ENCODE measurements at regions not wholly inside any gene's neighbourhood (a gene's known extent, or its start where the extent isn't known, plus 50 kb on each side); places are given as distances from the start of the nearest gene placed in this dataset.

DNA sequence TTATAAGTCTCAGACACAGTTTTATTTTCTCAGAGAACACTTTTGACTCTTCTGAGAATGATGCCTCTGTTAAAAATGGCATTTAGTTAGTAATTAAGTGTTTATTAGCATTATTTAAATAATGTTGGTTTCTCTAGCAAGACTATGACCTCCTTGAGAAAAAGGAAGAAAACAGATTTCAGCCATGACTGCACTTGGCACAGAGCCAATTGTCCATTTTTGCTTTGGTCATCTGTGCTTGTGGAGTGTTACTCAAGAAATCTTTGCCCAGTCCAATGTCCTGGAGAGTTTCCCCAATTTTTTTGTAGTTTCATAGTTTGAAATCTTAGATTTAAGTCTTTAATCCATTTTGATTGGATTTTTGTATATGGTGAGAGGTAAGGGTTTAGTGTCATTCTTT lies 1229.4 kb upstream of the FAM98A start:
- H3K79me2 ChIP-seq (ENCODE audit: control insufficient read depth, insufficient read depth, low read length) = no peaks in the 10 kb centered on the region
- H3K9ac ChIP-seq (ENCODE audit: low read length) = no peak overlapping the region
- no peak overlapping the region for H2BK5ac ChIP-seq (ENCODE audit: low read length)
- no peaks in the 10 kb centered on the region for H3K27me3 ChIP-seq (ENCODE audit: insufficient read depth, low read length, poor library complexity)
- no peak for DNase-seq
- H3K4me3 ChIP-seq (ENCODE audit: low read length) = no peak overlapping the region
- H3K4ac ChIP-seq (ENCODE audit: low read depth, low read length) = no peak overlapping the region
- no peak overlapping the region for H3K4me2 ChIP-seq (ENCODE audit: low read length)
- no peak overlapping the region for H4K8ac ChIP-seq (ENCODE audit: low read depth, low read length)
- no peaks in the 10 kb centered on the region for H3K36me3 ChIP-seq (ENCODE audit: control insufficient read depth, insufficient read depth, low read length)
- H4K5ac ChIP-seq (ENCODE audit: low read length) = no peak overlapping the region
- H3K23ac ChIP-seq (ENCODE audit: low read length) = no peak overlapping the region
- no peak overlapping the region for H2BK15ac ChIP-seq (replicated peaks; ENCODE audit: low read depth)
- H3K4me1 ChIP-seq (ENCODE audit: control insufficient read depth, low read depth, low read length) = peaks cover 3% of the 10 kb centered on the region
- no peak overlapping the region for H3K56ac ChIP-seq (ENCODE audit: low read length)
- H2AK5ac ChIP-seq (ENCODE audit: low read length) = no peak overlapping the region
- no peak overlapping the region for H2BK120ac ChIP-seq (ENCODE audit: low read depth, low read length)
- no peak overlapping the region for H3K18ac ChIP-seq (ENCODE audit: low read length)
- no peak overlapping the region for H3K27ac ChIP-seq (ENCODE audit: low read depth, low read length)
- no peaks in the 10 kb centered on the region for H3K79me1 ChIP-seq (ENCODE audit: low read length)

DNA sequence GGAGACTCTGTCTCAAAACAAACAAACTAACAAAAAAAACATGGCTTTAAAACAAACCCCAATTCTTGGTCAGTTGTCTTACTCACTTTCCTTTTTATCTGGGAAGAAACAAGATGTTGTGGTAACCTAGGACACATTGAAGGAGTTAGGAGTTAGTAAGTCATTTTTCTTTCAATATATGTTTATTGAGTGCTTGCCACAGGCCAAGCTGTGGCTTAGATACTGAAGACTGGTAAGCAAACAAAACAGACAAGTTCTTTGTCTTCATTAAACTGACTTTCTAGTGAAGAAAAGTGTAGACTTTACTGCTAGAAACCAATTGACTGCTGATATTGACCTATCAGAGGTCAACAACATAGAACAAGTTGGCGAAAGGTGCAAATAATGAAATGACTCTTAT lies 1228.3 kb upstream of the FAM98A start:
- Histone ChIP-seq H3K79me2 (ENCODE audit: control insufficient read depth, insufficient read depth, low read length) (no peaks in the 10 kb centered on the region), H2AK5ac (ENCODE audit: low read length) (no peak overlapping the region), H4K5ac (ENCODE audit: low read length) (no peak overlapping the region), H3K27ac (ENCODE audit: low read depth, low read length) (no peak overlapping the region), H3K4me3 (ENCODE audit: low read length) (no peak overlapping the region), H3K36me3 (ENCODE audit: control insufficient read depth, insufficient read depth, low read length) (no peaks in the 10 kb centered on the region), H3K18ac (ENCODE audit: low read length) (no peak overlapping the region), H2BK5ac (ENCODE audit: low read length) (no peak overlapping the region), H3K4me2 (ENCODE audit: low read length) (no peak overlapping the region), H3K79me1 (ENCODE audit: low read length) (no peaks in the 10 kb centered on the region), H3K56ac (ENCODE audit: low read length) (no peak overlapping the region), H4K8ac (ENCODE audit: low read depth, low read length) (no peak overlapping the region), H3K23ac (ENCODE audit: low read length) (no peak overlapping the region), H3K27me3 (ENCODE audit: insufficient read depth, low read length, poor library complexity) (no peaks in the 10 kb centered on the region), H2BK120ac (ENCODE audit: low read depth, low read length) (no peak overlapping the region), H3K4me1 (ENCODE audit: control insufficient read depth, low read depth, low read length) (peaks cover 3% of the 10 kb centered on the region), H3K9ac (ENCODE audit: low read length) (no peak overlapping the region), H3K4ac (ENCODE audit: low read depth, low read length) (no peak overlapping the region), H2BK15ac (replicated peaks; ENCODE audit: low read depth) (no peak overlapping the region)
- DNase-seq = no peak
- no CpG with 5 or more reads among the region's 1 CpG for WGBS (ENCODE audit: extremely low coverage, insufficient coverage, low lambda C conversion rate)

DNA sequence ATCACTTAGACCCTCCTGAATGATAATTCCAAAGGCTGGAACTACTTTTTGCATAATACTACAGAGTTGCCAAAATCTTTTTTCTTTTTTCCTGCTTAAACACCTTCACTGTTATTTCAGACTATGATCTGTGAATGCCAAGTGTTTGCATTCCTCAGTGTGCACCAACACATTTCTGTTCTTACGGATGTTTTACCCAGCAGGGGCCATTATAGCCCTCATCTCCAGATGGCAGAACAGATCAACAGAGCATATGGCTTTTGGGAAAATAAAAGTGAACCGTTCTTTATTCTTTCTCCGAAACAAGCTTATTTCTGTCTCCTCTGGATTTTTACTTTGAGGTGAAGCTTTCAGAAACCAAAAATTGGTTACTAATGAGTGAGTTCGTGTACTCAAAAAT lies 1226.6 kb upstream of the FAM98A start:
- H2AK5ac ChIP-seq (ENCODE audit: low read length) = no peak overlapping the region
- no peaks in the 10 kb centered on the region for H3K4me1 ChIP-seq (ENCODE audit: control insufficient read depth, low read depth, low read length)
- H2BK120ac ChIP-seq (ENCODE audit: low read depth, low read length) = no peak overlapping the region
- no peak overlapping the region for H3K18ac ChIP-seq (ENCODE audit: low read length)
- H3K4me2 ChIP-seq (ENCODE audit: low read length) = no peak overlapping the region
- no peaks in the 10 kb centered on the region for H3K36me3 ChIP-seq (ENCODE audit: control insufficient read depth, insufficient read depth, low read length)
- no peak overlapping the region for H3K27ac ChIP-seq (ENCODE audit: low read depth, low read length)
- no peak overlapping the region for H2BK5ac ChIP-seq (ENCODE audit: low read length)
- H3K23ac ChIP-seq (ENCODE audit: low read length) = no peak overlapping the region
- no peaks in the 10 kb centered on the region for H3K27me3 ChIP-seq (ENCODE audit: insufficient read depth, low read length, poor library complexity)
- H4K8ac ChIP-seq (ENCODE audit: low read depth, low read length) = no peak overlapping the region
- H3K79me2 ChIP-seq (ENCODE audit: control insufficient read depth, insufficient read depth, low read length) = no peaks in the 10 kb centered on the region
- no peak overlapping the region for H2BK15ac ChIP-seq (replicated peaks; ENCODE audit: low read depth)
- H3K56ac ChIP-seq (ENCODE audit: low read length) = no peak overlapping the region
- DNase-seq = no peak
- H3K4me3 ChIP-seq (ENCODE audit: low read length) = no peak overlapping the region
- H4K5ac ChIP-seq (ENCODE audit: low read length) = no peak overlapping the region
- whole genome bisulfite sequencing (ENCODE audit: extremely low coverage, insufficient coverage, low lambda C conversion rate) = no CpG with 5 or more reads among the region's 4 CpGs
- no peak overlapping the region for H3K4ac ChIP-seq (ENCODE audit: low read depth, low read length)
- H3K9ac ChIP-seq (ENCODE audit: low read length) = no peak overlapping the region
- H3K79me1 ChIP-seq (ENCODE audit: low read length) = no peaks in the 10 kb centered on the region

DNA sequence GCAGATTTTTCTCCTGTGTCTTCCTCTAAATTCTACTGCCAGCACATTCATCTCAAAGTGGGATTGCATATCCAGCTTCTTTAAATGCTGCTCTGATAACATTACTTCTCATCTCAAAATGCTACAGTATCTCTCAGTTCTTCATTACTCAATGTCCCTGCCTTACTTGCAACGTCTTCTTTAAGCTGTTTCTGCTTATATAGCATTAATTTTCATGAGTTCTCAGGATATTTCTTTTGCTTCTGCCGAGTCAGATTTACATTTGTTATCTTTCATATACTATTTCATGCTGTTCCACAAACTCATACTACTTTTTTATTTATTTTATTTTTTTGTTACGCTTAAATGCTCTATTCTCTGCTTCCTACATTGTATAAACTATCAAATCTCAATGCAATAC lies 1223.5 kb upstream of the FAM98A start:
- Histone ChIP-seq H4K5ac (ENCODE audit: low read length) (no peak overlapping the region), H2AK5ac (ENCODE audit: low read length) (no peak overlapping the region), H4K8ac (ENCODE audit: low read depth, low read length) (no peak overlapping the region), H3K79me2 (ENCODE audit: control insufficient read depth, insufficient read depth, low read length) (no peaks in the 10 kb centered on the region), H3K27me3 (ENCODE audit: insufficient read depth, low read length, poor library complexity) (no peaks in the 10 kb centered on the region), H3K4me2 (ENCODE audit: low read length) (no peak overlapping the region), H3K56ac (ENCODE audit: low read length) (no peak overlapping the region), H3K79me1 (ENCODE audit: low read length) (no peaks in the 10 kb centered on the region), H3K27ac (ENCODE audit: low read depth, low read length) (no peak overlapping the region), H3K9ac (ENCODE audit: low read length) (no peak overlapping the region), H3K4ac (ENCODE audit: low read depth, low read length) (no peak overlapping the region), H3K4me1 (ENCODE audit: control insufficient read depth, low read depth, low read length) (no peaks in the 10 kb centered on the region), H3K4me3 (ENCODE audit: low read length) (no peak overlapping the region), H3K23ac (ENCODE audit: low read length) (no peak overlapping the region), H2BK120ac (ENCODE audit: low read depth, low read length) (no peak overlapping the region), H2BK5ac (ENCODE audit: low read length) (no peak overlapping the region), H3K36me3 (ENCODE audit: control insufficient read depth, insufficient read depth, low read length) (no peaks in the 10 kb centered on the region), H2BK15ac (replicated peaks; ENCODE audit: low read depth) (no peak overlapping the region), H3K18ac (ENCODE audit: low read length) (no peak overlapping the region)
- DNase-seq = no peak
- WGBS (ENCODE audit: extremely low coverage, insufficient coverage, low lambda C conversion rate) = 100% methylated on average over 1 of the region's 3 CpGs

DNA sequence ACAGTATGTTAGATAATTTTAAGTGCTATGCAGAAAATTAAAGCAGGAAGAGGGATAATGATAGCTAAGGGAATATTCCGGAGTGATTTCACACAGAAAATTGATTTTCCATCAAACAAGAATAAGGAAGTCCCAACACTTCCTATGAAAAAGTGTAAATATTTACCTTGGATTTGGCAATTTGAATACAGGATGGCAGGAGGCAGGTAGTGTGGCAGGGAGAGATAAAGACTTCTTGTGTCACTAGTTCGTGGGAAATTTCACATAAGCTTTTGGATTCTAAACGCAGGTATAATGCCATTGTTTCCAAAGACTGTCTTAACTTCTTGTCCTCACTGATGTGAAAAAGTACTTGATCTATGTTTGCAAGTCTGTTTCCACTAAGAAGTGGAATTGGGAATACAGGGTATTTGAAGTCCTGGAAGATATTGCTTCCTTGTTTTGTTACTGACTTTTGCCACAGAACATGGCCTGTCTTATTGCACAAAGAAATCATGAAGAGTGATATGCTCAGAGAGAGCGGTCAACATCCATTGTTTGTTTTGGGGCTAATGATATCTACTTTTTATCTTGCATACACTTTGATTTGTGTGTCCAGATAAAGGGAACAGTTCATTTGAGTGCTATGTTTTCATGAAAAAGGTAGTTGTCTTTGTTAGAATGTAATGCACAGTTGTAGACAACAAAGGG lies 1216.1 kb upstream of the FAM98A start:
- H3K4me2 ChIP-seq (ENCODE audit: low read length) = no peak overlapping the region
- H3K79me1 ChIP-seq (ENCODE audit: low read length) = no peaks in the 10 kb centered on the region
- H2BK5ac ChIP-seq (ENCODE audit: low read length) = no peak overlapping the region
- H3K18ac ChIP-seq (ENCODE audit: low read length) = no peak overlapping the region
- DNase-seq = no peak
- WGBS (ENCODE audit: extremely low coverage, insufficient coverage, low lambda C conversion rate) = no CpG with 5 or more reads among the region's 4 CpGs
- H3K27ac ChIP-seq (ENCODE audit: low read depth, low read length) = no peak overlapping the region
- no peak overlapping the region for H3K4ac ChIP-seq (ENCODE audit: low read depth, low read length)
- H3K9ac ChIP-seq (ENCODE audit: low read length) = no peak overlapping the region
- H4K8ac ChIP-seq (ENCODE audit: low read depth, low read length) = no peak overlapping the region
- H3K4me3 ChIP-seq (ENCODE audit: low read length) = no peak overlapping the region
- no peak overlapping the region for H2BK15ac ChIP-seq (replicated peaks; ENCODE audit: low read depth)
- no peak overlapping the region for H3K23ac ChIP-seq (ENCODE audit: low read length)
- no peak overlapping the region for H2BK120ac ChIP-seq (ENCODE audit: low read depth, low read length)
- H3K79me2 ChIP-seq (ENCODE audit: control insufficient read depth, insufficient read depth, low read length) = no peaks in the 10 kb centered on the region
- no peaks in the 10 kb centered on the region for H3K27me3 ChIP-seq (ENCODE audit: insufficient read depth, low read length, poor library complexity)
- H4K5ac ChIP-seq (ENCODE audit: low read length) = no peak overlapping the region
- H3K56ac ChIP-seq (ENCODE audit: low read length) = no peak overlapping the region
- no peaks in the 10 kb centered on the region for H3K4me1 ChIP-seq (ENCODE audit: control insufficient read depth, low read depth, low read length)
- no peaks in the 10 kb centered on the region for H3K36me3 ChIP-seq (ENCODE audit: control insufficient read depth, insufficient read depth, low read length)
- no peak overlapping the region for H2AK5ac ChIP-seq (ENCODE audit: low read length)

DNA sequence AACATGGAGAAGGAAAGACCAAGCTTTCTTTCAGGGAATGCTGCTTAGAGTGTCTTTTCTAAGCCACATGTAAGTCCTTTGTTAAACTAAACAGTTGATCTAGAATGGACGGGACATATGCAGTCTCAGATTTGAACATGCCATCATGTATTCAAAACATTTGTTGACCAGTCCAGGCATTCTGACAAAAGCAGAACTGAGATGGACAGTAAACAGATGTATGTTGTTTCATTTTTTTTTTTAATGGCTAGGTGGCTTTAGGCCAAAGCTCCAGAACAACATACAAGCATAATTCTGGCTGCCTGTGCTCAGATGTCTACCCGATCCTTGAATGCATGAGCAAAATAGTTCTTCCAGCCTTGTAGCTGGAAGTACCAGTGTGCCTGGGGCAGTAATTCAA lies 1211.4 kb upstream of the FAM98A start:
- no peak overlapping the region for H3K56ac ChIP-seq (ENCODE audit: low read length)
- no peak for DNase-seq
- H2AK5ac ChIP-seq (ENCODE audit: low read length) = no peak overlapping the region
- no peak overlapping the region for H3K4ac ChIP-seq (ENCODE audit: low read depth, low read length)
- H3K27me3 ChIP-seq (ENCODE audit: insufficient read depth, low read length, poor library complexity) = no peaks in the 10 kb centered on the region
- no peak overlapping the region for H3K9ac ChIP-seq (ENCODE audit: low read length)
- H2BK15ac ChIP-seq (replicated peaks; ENCODE audit: low read depth) = no peak overlapping the region
- no peaks in the 10 kb centered on the region for H3K79me1 ChIP-seq (ENCODE audit: low read length)
- no peak overlapping the region for H4K8ac ChIP-seq (ENCODE audit: low read depth, low read length)
- H3K4me3 ChIP-seq (ENCODE audit: low read length) = no peak overlapping the region
- no peak overlapping the region for H3K27ac ChIP-seq (ENCODE audit: low read depth, low read length)
- no peaks in the 10 kb centered on the region for H3K4me1 ChIP-seq (ENCODE audit: control insufficient read depth, low read depth, low read length)
- no peak overlapping the region for H4K5ac ChIP-seq (ENCODE audit: low read length)
- no peaks in the 10 kb centered on the region for H3K36me3 ChIP-seq (ENCODE audit: control insufficient read depth, insufficient read depth, low read length)
- H3K18ac ChIP-seq (ENCODE audit: low read length) = no peak overlapping the region
- no CpG with 5 or more reads among the region's 2 CpGs for WGBS (ENCODE audit: extremely low coverage, insufficient coverage, low lambda C conversion rate)
- H3K23ac ChIP-seq (ENCODE audit: low read length) = no peak overlapping the region
- H3K79me2 ChIP-seq (ENCODE audit: control insufficient read depth, insufficient read depth, low read length) = no peaks in the 10 kb centered on the region
- H2BK120ac ChIP-seq (ENCODE audit: low read depth, low read length) = no peak overlapping the region
- no peak overlapping the region for H2BK5ac ChIP-seq (ENCODE audit: low read length)
- no peak overlapping the region for H3K4me2 ChIP-seq (ENCODE audit: low read length)
